ENCODE measurements at regions not wholly inside any gene's neighbourhood (a gene's known extent, or its start where the extent isn't known, plus 50 kb on each side); places are given as distances from the start of the nearest gene placed in this dataset.

DNA sequence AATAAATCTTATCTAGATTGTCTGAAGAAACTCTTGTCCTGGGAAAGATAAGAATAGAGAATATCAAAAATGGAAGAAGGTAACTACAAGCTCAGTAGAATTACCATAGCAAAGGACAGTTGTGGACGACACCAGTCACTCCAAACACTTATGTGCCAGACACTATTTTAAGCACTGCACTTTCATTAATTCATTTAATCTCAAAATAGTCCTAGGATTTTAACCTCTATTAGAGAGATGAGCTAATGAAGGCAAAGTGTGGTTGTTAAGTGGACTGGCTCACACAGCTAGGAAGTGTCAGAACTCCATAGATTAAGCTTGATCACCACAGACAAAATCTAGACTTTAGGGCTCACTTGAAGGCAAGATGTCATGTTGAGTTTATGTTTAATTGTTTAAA lies 168.9 kb downstream of the CDC14C start:
- TF ChIP-seq POLR2AphosphoS5 (IDR thresholded peaks at IDR 0.05; ENCODE audit: insufficient read depth in 1 of 2, low read depth in 1 of 2) = no peak
- TF ChIP-seq, protein P1, sequence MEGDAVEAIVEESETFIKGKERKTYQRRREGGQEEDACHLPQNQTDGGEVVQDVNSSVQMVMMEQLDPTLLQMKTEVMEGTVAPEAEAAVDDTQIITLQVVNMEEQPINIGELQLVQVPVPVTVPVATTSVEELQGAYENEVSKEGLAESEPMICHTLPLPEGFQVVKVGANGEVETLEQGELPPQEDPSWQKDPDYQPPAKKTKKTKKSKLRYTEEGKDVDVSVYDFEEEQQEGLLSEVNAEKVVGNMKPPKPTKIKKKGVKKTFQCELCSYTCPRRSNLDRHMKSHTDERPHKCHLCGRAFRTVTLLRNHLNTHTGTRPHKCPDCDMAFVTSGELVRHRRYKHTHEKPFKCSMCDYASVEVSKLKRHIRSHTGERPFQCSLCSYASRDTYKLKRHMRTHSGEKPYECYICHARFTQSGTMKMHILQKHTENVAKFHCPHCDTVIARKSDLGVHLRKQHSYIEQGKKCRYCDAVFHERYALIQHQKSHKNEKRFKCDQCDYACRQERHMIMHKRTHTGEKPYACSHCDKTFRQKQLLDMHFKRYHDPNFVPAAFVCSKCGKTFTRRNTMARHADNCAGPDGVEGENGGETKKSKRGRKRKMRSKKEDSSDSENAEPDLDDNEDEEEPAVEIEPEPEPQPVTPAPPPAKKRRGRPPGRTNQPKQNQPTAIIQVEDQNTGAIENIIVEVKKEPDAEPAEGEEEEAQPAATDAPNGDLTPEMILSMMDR (IDR thresholded peaks at IDR 0.05) = no peak
